Calu3 (cell line): ENCODE measurements at regions not wholly inside any gene's neighbourhood (a gene's known extent, or its start where the extent isn't known, plus 50 kb on each side); places are given as distances from the start of the nearest gene placed in this dataset.
"Not testable (repeated sequence)": the region's sequence is repeated elsewhere in the genome, so short reads cannot be mapped to it uniquely, and the experiment has no call there.

ENCODE experiments used
- BruUV-seq: library from RNA; stranded (reverse); fragments of 400-500 nt; replicated peaks from 2 replicates; lab custom pipeline; 2021; lab: Mats Ljungman, UMichigan
- CTCF ChIA-PET: fragments of 300-600 bp; sonication (Branson Sonifier 250); formaldehyde crosslinking; loops from one replicate; lab custom pipeline; 2022; ENCODE audit warnings: antibody characterized with exemption; lab: Charles Lee
- DNase-seq: peaks from one replicate; pipeline ENCODE4 v3.0.0; 2022
- H3K27ac Mint-ChIP-seq: one replicate; pipeline ENCODE4 v1.8.0; 2022; ENCODE audit warnings: mixed read lengths; ENCODE audit not compliant: unreplicated experiment
- H3K27me3 Mint-ChIP-seq: one replicate; pipeline ENCODE4 v1.8.0; 2022; ENCODE audit warnings: mixed read lengths; ENCODE audit not compliant: unreplicated experiment
- H3K36me3 Mint-ChIP-seq: one replicate; pipeline ENCODE4 v1.8.0; 2022; ENCODE audit warnings: mild to moderate bottlenecking, moderate library complexity, mixed read lengths; ENCODE audit not compliant: insufficient read depth, unreplicated experiment
- H3K4me1 Mint-ChIP-seq: one replicate; pipeline ENCODE4 v1.8.0; 2022; ENCODE audit warnings: mild to moderate bottlenecking, low read depth, mixed read lengths; ENCODE audit not compliant: unreplicated experiment
- H3K4me3 Mint-ChIP-seq: one replicate; pipeline ENCODE4 v1.8.0; 2022; ENCODE audit warnings: mild to moderate bottlenecking, low read depth, moderate library complexity, mixed read lengths; ENCODE audit not compliant: unreplicated experiment
- H3K9me3 Mint-ChIP-seq: one replicate; pipeline ENCODE4 v1.8.0; 2022; ENCODE audit warnings: low read depth, mixed read lengths; ENCODE audit not compliant: unreplicated experiment
- CTCF ChIP-seq: fragments of 200-600 bp; IDR thresholded peaks from one replicate; pipeline ENCODE4 v1.8.0; 2022; ENCODE audit warnings: antibody characterized with exemption; ENCODE audit not compliant: unreplicated experiment
- intact Hi-C: fragments of 100-400 bp; cut with micrococcal nuclease; formaldehyde crosslinking; loops from one replicate; pipeline ENCODE4 v1.10.0; 2022; ENCODE audit not compliant: unreplicated experiment

DNA sequence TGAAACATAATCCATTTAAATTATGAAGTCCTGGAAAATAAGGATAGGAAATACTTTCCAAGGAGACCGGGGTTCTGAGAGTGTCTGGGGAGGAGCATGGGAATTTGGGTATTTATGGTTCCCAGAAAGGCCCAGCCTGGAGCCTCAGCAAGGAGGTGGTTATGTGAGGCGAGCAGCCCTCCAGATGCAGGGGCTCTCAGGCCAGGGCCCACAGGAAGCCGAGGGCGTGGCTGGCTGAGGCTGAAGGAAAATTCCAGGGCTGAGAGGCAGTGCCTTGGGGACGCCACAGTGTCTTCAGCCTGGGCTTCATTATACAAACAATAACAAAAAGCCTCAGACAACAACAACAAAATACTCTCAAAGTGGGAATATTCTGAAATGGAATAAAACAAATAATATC is 86.9 kb upstream of the SERPINE2 start:
- H3K27me3 Mint-ChIP-seq: no peaks in the 10 kb centered on the region
- BruUV-seq: no TSS peak
- H3K36me3 Mint-ChIP-seq: no peaks in the 10 kb centered on the region
- intact Hi-C loops: no loop called here
- no peak for TF ChIP-seq CTCF
- DNase-seq: no peak
- H3K4me3 Mint-ChIP-seq: no peak overlapping the region
- H3K9me3 Mint-ChIP-seq: peaks cover 6% of the 10 kb centered on the region
- no peak overlapping the region for H3K27ac Mint-ChIP-seq
- H3K4me1 Mint-ChIP-seq: peaks cover 35% of the 10 kb centered on the region
- CTCF ChIA-PET: no interaction called here

- no peaks in the 10 kb centered on the region for H3K36me3 Mint-ChIP-seq
- H3K27ac Mint-ChIP-seq: peak overlapping the region; percentile 47
- TF ChIP-seq CTCF: no peak
- BruUV-seq: no TSS peak
- DNase-seq: no peak
- no peak overlapping the region for H3K4me3 Mint-ChIP-seq
- peaks cover 10% of the 10 kb centered on the region for H3K9me3 Mint-ChIP-seq
- no peaks in the 10 kb centered on the region for H3K27me3 Mint-ChIP-seq
- intact Hi-C loops: no loop called here
- CTCF ChIA-PET: no interaction called here
- peaks cover 21% of the 10 kb centered on the region for H3K4me1 Mint-ChIP-seq
Measured at GRCh38 chr2:224122542-224122941, 83.5 kb upstream of the SERPINE2 start.

DNA sequence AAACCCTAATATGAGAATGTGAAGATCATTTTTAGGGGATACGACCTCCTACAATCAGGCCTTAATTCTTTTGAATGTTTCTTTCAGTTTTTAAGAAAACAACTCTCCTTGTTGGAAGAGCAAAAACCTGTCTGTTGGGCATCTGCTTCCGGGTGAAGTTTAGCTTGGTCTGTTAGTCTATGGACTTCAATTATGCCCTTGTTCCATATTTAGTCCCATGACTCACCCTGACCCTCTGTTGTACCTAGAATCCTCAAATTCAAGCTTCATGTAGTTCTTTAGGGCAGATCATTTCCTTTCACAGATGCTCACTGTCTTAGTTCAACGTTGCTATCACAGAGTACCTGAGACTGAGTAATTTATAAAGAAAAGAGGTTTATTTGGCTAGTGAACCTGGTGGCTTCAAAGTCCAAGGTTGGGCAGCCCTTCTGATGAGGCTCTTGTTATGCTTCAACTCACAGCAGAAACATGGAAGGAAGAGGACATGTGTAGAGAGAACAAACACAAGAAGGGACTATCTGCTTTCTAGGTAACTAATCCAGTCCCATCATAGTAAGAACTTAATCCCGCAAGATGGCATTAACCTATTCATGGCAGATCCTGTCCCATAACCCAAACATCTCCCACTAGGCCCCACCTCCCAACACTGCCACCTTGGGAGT is 82.5 kb upstream of the SERPINE2 start:
- intact Hi-C loops: no loop called here
- Mint-ChIP-seq H3K4me3 (no peak overlapping the region), H3K27me3 (no peaks in the 10 kb centered on the region), H3K9me3 (peaks cover 12% of the 10 kb centered on the region), H3K27ac (peak overlapping the region; percentile 47), H3K36me3 (no peaks in the 10 kb centered on the region), H3K4me1 (peaks cover 21% of the 10 kb centered on the region)
- DNase-seq: no peak
- BruUV-seq: no TSS peak
- CTCF ChIA-PET: no interaction called here
- TF ChIP-seq CTCF: no peak

- H3K36me3 Mint-ChIP-seq: no peaks in the 10 kb centered on the region
- BruUV-seq: no TSS peak
- no peak overlapping the region for H3K4me3 Mint-ChIP-seq
- H3K27ac Mint-ChIP-seq: no peak overlapping the region
- no peak for DNase-seq
- intact Hi-C loops: no loop called here
- CTCF ChIA-PET: no interaction called here
- H3K27me3 Mint-ChIP-seq: no peaks in the 10 kb centered on the region
- peaks cover 21% of the 10 kb centered on the region for H3K4me1 Mint-ChIP-seq
- peaks cover 12% of the 10 kb centered on the region for H3K9me3 Mint-ChIP-seq
- no peak for TF ChIP-seq CTCF
Measured at GRCh38 chr2:224120986-224121385, 81.9 kb upstream of the SERPINE2 start.

- intact Hi-C loops, BruUV-seq, H3K27ac Mint-ChIP-seq, H3K36me3 Mint-ChIP-seq, H3K27me3 Mint-ChIP-seq, H3K4me3 Mint-ChIP-seq, DNase-seq, CTCF ChIA-PET: not testable (repeated sequence)
- Mint-ChIP-seq H3K9me3 (peaks cover 11% of the 10 kb centered on the region), H3K4me1 (peaks cover 21% of the 10 kb centered on the region)
Measured at GRCh38 chr2:224119846-224120245, 80.8 kb upstream of the SERPINE2 start.
